Activated T-cell treated with anti-CD3 and anti-CD28 coated beads for 1 hour (primary cell): ENCODE measurements at regions not wholly inside any gene's neighbourhood (a gene's known extent, or its start where the extent isn't known, plus 50 kb on each side); places are given as distances from the start of the nearest gene placed in this dataset.

ENCODE experiments used
- DNase-seq: peaks from one replicate; pipeline ENCODE4 v3.0.0-alpha.2; 2020; ENCODE audit warnings: low read depth

DNA sequence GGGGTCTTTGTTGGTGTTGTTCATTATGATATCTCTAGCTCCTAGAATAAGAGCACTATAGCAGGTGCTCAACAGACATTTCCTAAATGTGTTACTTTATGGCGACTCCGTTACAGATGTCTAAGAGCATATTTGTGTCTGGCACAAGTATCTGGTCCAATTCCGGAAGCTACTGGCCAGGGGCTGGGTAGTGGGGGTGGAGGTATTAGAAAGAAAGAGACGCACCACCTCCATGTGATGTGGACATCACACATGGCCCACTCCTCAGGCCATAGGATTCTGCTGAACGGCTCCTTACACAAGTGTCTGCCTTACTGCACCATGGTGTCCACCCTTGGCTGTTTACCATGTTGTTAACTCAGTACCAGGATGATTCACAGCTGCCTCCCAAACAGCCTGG is 296.8 kb upstream of the MKI67 start:
- DNase-seq, result no peak

DNA sequence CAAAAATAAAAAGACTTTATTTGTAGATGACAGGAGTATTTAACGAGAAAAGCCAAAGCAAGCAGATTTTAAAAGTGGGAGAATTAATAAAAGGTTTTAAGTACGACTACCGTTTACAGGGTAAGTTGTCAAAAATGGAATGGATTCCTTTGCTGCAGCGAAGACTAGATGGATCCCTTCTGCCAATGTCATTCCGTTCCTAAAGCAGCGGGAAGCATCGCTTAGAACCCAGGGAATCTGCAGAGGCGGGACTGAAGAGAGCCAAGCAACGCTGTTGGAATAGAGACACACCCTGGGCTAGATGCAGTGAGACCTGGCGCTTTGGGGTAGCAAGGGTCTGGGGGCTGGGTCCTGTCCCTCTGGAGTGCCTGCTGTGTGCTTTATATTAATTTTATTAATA is 303.1 kb upstream of the MKI67 start:
- DNase-seq, result no peak

DNA sequence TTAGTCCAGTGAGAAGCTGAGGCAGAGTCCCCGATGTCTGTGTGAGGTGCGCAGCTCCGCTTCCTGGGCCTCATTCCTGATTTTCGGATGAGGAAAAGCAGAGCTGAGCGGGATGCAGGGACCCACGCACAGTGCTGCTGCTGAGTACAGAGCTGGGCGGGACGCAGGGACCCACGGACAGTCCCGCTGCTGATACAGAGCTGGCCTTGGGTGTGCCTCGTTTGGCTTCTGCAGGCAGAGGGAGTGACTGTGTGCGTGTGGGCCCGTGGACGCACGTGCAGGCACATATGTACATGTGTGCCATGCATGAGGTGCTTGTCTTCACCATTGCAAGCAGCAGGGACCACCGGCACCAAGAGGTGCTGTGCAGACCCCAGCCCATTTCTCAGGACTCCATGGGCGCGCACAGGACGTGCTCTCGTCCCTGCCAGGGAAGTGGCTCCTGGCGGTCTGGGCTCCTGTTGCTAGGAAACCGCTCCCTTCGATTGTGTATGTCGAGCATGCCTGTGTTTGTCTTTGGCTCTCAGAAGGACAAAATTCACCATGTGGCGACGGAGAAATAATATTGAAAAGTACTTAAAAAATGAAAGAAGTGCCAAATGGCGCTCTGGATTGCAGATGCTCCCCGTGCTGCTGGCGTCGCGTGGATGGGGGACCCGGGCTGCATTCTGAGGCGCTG is 303.8 kb upstream of the MKI67 start:
- no peak for DNase-seq

DNA sequence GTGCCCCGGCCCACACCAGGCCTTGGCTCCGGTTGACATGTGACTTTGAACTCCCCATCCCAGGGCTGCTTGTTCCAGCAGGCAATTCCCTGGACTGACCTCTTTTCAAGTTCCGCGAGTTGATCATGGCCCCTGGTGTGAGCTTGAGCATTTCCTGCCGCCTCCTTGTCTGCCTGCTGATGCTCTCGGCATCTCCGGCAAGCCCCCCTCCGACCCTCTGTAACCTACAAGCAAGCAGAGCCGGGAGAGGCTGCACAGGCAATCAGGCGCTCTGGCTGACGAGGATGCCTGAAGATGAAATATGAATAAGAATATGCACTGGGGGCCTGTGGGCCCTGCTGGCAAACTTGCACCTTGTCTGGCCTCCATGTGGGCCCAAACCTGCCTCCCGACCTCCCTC is 304.9 kb upstream of the MKI67 start:
- DNase-seq, result no peak

DNA sequence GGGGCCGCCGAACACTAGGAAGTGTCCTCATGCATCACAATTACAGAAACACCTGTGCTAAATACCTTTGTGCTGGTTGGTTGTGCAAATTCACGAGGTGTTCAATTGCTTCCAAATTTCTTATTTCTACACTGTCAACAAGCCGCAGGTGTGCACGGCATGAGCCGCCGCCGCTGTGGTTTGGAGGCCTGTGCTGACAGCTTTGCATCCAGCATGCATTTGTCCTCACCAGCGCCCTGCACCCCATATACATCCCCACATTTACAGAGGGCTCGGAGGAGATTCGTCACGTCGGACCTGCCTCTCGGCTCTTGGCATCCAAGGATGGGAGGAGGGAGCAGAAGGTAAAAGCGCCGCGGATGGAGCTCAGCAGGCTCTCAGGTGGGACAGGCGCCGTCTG is 305.3 kb upstream of the MKI67 start:
- DNase-seq, result no peak

DNA sequence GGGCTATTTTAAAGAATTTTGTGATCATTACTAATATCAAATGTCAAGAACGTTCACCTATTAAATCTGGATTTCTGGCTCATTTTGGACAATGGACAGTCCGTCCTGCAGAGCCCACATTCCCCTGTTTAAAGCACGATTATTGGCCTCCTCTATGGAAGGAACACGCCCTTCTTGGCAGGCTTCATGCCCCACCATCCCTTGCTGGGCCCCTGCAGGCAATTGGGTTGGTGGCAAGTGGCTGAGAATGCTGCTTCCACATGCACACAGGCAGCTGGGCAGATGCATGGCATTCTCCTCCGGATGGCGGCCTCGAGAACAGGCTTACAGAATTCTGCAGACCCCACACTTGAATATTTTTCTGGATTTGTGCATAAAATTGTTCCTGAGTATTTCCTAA is 305.8 kb upstream of the MKI67 start:
- no peak for DNase-seq

DNA sequence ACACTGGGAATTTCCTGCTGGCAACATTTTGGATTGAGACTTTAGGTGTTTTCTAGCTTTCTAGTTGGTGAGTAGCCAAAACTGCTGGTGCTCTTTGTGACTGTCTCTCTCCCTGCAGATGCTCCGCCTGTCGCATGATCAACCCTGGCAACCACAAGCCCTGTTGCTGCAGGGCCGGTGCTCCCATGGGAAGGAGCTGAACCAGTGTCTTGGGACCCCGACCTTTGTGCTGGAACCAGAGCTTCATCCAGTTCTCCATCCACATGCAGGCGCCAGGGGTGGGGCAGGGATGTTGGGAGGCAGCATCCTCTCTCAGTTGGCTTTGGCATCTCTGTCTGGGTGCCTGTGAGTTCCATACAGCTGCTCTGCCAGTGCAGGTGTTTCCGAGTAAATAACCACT is 306.2 kb upstream of the MKI67 start:
- DNase-seq, result no peak

DNA sequence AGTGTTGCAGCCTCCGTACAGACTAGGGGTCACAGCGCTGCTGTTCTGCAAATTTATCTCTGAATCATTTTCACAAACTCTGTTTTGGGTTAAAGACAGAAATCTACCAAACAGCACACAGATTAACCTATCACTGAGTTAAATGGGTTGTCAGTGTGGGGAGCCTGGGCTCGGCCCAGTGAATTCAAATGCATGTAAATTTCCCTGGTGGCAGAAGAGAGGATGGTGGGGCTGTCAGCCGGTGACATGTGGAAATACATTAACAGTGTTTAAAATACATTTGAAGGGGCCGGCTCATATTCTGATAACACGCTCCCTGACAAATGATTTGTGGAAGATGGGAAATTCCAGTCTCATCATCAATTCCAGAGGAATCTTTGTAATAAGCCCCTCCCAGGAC is 309.6 kb upstream of the MKI67 start:
- no peak for DNase-seq

DNA sequence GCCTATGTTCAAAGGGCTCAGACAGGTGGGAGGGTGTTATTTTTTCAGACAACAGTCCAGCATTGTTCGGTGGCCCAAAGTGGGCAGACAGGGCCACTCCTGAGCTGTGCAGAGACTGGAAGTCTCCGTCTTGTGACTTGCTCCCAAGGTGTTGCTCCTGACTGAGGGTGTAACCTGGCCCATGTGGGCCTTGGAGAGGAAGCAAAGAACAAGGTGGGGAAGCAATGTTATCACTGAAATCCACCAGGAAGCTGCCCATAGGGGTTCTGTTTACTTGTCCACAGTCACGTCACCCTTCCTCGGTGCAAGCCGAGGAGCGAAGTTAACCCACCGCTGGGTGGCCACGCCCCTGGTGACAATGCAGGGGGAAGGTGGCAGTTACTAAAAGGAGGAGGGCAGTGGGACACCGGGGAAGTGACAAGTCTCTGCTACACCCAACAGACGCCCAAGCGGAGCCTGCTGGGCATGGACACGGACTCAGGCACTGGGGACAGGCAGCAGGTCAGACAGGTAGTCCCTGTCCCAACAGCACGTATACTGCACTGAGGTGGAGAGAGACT is 311.6 kb upstream of the MKI67 start:
- DNase-seq, result no peak

DNA sequence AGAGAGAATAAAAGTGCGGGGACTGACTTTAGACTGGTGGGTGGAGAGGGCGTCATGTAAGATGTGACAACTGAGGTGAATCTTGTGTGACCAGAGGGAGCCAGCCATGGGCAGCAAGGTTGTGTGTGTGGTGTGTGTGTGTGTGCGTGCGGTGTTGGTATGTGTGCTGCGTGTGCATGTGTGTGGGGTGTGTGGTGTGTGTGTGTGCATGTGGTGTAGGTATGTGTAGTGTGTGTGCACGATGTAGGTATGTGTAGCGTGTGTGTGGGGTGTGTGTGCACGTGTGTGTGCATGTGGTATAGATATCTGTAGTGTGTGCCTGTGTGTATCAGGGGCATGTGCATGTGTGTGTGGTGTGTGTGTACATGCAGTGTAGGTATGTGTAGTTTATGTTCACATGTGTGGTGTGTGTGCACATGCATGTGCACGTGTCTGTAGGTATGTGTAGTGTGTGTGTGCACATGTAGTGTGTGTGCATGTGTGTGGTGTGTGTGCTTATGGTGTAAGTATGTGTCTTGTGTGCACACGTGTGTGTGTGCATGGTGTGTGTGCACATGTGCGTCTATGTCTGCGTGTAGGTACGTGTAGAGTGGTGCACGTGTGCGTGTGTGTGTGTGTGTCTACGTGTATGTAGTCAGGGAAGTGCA is 312.3 kb upstream of the MKI67 start:
- DNase-seq, result no peak

DNA sequence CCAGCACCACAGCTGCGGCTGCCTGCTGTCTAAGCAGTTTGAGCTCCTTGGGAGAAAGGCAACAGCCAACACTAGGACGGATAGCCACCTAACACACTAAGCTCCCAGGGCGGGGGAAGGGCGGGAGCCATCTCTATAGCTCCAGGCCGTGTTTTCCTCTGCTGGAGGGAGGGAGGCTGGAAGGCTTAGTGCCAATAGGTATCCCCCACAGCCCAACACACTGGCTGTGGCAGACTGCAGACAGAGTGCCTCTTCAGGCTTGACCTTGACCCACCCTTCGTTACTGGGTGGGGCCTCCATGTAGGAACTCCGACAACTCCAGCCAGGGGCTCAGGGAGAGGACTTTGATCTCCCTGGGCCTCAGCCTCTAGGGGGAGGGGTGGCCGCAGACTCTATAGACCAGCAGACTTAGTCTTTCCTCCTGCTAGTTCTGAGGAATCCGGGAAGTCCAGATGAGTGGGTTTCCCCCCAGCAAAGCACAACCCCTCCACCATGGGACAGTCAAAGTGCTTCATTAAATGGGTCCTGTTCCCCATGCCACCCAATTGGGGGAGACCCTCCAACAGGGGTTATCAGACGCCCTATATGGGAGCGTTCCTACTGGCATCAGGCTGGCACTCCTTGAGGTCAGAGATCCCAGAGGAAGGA is 314.4 kb upstream of the MKI67 start:
- DNase-seq, result no peak

DNA sequence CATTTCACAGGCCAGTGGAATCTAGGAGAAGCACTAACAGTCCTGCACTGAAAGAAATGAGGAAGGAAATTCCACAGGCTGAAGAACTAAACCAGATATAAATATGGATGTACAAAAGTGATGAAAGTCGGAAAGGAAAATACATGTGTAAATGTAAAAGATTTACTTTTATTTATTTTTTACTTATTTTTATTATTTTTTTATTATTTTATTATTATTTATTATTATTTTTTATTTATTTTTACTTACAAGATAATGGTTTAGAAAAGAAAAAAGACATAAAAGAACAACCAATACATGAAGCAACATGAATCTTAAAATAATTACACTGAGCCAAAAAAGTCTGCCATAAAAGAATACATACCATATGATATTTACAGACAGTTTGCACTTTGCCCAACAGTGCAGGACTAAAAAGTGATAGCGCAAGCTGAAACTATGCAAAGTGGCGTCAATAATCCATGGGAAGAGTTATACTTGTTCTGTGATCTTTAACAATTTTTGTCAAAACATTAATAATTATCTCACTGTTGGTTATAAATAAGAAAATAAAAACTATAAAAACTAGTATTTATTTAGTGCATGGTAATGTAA is 317.8 kb upstream of the MKI67 start:
- DNase-seq, result no peak

DNA sequence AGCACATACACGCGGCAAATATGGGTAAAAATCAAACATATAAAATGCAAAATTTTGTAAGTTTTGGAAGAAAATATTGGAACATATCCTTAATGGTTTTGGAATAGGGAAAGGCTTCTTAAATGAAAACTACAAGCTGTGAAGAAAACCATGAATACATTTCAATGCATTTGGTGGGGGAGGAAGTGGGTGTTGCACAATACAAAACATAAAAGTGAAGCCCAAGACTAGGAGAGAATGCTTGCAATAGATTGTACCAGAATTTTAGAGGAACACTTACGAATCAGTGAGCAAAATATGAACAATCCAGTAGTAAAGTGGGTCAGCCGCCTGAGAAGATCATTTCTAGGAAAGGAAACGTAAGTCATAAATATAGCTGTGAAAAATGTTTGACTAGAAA is 322.6 kb upstream of the MKI67 start:
- DNase-seq, result no peak

DNA sequence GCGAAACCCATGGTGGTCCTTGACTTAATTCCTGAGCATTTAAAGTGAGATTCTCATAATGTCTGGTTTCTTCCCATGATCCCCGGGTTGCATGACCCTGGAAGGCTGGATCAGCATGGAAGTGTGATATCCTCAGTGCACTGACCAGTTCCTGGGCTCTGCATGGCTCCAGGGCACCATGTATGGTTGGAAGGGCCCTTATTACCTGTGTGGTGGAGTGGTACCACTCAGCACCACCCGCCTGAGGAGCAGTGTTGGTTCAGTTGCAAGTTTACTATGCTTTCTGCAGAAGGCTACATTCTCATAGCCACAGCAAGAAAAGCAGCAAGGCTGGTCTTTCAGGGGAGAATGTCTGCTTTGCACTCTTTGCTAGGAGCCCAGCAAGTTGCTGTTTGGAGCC is 325.7 kb upstream of the MKI67 start:
- no peak for DNase-seq

DNA sequence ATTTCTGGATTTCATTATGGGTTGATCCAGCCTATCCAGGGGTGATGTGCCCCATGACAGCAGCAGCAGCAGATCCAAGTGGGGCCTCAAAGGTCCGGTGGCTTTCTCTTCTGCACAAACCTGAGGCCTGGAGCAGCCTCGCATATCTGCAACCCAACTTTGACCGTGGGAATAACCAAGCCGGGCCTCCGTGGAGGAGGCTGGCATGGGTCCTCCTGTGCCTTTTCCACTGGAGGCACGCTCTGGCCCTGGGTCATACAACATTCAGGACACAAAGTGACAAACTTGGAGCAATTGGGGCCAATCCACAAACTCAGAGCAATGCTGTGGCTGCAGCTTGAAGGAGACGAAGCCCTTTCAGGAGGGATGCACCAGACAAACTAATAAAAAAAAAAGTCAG is 330.0 kb upstream of the MKI67 start:
- DNase-seq, result no peak

DNA sequence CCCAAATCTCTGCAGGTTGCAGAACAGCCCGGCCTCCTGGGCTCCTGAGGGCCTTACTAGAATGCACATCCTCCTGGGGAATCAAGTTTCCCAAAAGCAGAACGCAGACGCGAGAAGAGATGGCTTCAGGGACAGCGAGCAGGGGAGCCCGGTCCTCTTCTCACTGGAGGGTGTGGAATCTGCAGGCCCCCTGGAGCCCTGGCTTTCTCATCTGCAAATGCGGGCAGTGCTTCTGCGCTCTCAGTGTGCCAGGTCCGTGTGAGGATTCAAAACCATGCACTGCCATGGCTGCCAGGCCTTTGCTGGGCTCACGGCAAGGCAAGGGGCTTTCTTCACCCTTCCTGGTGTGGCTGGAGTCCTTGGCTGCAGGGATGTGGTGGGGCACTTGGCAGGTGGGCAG is 330.9 kb upstream of the MKI67 start:
- no peak for DNase-seq

DNA sequence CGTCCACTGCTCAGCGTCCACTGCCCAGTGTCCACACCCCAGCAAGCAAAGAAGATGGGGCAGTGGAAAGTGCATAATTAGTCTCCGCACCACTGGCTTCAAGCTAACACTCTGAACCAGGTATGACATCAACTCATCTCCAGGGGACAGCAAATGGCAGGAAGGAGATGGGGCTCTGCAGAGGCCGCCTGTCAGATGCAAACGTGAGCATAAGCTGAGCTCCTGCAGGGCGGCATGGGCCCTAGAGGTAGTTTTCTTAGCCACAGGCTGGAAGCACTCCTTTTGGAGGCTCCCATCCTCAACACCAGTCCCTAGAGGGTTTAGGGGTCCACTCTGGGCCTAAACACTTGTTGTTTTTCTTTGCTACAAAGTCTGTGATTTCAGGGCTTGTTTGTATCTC is 335.8 kb upstream of the MKI67 start:
- DNase-seq, result no peak

DNA sequence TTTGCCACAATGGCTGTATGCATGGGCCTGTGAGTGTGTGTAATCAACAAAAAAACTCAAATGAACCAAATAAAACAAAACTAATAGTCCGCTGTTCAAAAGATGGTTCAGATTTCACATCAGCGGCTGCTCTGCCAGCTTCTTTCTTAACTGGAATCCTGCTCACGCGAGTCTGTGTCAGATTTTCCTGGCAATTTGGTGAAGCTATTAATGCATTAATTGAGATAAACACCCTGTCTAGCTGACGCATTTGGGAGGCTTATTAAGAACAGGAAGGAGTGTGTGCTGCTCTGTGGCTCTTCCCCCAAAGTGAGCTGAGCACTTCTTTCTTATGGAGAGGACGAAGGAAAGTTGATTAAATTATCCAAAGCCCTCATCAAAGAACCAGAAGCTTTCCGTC is 336.6 kb upstream of the MKI67 start:
- DNase-seq, result no peak

DNA sequence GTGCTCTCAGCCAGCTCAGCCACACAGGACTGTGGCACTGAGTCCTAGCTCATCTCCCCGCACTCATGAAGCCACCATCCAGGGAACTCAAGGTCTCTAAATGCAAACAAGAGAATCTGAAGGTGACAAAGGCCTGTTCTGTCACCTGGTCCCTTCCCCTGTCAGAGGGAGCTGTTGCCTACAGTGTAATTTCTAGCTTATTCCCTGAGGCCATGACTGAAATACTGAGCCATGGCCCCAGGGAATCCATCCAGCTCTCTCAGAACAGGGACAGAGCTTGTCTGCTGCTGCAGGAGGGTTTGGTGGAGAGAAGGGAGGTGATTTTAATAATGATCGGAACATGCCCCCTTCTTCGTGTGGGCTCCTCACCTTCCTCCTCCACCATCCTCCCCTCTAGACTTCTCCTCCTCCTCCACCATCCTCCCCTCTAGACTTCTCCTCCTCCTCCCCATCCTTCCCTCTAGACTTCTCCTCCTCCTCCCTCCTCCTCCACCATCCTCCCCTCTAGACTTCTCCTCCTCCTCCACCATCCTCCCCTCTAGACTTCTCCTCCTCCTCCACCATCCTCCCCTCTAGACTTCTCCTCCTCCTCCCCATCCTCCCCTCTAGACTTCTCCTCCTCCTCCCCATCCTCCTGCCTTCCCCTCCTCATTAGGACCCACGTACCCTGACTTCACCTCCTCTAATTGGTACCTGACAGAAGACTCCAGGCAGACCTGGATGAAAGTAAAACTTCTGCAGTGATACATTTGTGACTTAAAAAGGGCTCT is 338.0 kb upstream of the MKI67 start:
- DNase-seq, result no peak

DNA sequence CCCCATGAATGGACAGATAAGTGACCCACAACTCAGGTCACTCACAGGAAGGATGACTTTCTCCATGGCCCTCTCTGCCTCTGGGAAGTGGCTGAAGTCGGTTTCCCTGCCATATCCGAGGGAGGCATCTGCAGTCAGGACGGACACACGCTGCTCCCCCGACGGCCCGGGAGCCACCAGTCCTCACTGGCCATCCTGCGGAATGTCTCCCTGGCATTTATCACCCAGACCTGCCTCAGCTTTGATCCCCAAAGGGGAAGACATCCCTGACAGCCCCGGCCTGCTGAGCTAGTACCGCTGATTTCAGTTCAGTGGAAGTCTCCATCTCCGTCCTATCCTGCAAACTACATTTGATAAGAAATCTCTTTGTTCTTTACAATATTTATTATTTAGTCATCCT is 339.5 kb upstream of the MKI67 start:
- DNase-seq, result no peak

DNA sequence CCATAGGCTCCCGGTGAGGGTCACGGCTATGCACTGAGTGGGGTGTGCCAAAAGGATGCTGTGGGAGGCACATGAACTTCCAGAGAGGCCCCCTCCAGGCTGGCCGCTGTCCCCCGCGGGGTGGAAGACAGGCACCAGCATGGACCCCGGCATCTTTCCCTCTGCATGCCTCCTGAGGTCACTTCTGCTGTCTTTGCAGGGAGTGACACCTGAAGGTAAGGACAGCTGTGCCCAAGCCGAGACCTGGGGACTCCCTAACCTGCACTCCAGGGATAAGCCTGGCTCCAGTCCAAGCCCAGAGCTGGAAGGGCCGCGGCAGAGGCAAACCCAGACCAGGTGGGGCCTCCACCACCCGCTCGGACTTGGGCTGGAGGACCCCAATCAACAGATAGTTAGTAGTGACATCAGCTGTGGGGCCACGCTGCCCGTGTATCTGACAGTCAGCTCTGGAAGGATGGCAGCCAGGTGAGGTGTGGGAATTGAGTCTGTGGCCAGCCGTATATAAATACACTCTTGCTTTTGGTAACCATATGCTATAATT is 340.7 kb upstream of the MKI67 start:
- DNase-seq, result no peak

DNA sequence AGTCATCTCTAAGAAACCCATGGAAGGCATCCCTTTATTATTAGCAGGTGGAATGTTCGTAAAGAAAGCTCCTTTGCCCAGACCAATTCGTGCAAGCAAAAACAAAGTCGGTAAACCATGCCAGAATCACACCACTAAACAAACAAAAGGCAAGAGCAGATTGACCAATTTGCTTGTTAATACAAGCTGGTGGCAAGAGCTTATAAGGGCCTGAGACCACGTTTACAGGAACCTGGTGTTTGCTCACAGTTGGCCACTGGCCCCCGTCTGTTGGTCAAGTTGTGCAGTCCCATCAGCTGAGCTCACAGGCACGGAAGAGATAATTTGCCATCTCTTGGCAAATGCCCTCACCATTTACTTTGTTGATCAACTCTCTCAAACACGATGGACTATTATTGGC is 342.2 kb upstream of the MKI67 start:
- no peak for DNase-seq
